ENCODE measurements at regions not wholly inside any gene's neighbourhood (a gene's known extent, or its start where the extent isn't known, plus 50 kb on each side); places are given as distances from the start of the nearest gene placed in this dataset.
"Not testable (repeated sequence)": the region's sequence is repeated elsewhere in the genome, so short reads cannot be mapped to it uniquely, and the experiment has no call there.

DNA sequence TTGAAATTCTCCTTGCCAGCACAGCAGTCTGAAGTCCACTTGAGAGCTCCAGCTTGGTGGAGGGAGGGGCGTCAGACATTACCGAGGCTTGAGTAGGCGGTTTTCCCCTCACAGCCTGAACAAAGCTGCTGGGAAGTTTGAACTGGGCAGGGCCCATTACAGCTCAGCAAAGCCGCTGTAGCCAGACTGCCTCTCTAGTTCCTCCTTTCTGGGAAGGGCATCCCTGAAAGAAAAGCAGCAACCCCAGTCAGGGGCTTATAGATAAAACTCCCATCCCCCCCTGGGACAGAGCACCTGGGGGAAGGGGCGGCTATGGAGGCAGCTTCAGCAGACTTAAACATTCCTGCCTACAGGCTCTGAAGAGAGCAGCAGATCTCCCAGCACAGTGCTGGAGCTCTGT lies 325.3 kb downstream of the GJA1 start:
- DNase-seq (ENCODE audit: low spot score) = no peak

DNA sequence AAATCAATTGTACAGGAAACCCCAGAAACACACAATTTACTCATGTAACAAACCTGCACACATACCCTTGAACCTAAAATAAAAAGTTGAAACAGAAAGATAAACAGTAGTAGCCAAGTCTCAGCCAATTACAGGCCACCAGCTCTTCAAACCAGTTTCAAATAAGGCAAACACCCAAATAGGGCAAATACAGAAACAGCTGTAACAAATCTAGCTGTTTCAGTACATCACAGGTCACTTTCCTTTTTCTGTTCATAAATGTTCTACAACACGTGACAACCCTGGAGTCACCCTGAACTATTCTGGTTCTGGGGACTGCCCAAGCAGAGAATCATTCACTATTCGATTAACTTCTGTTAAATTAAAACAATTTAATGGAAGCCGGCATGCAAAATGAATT lies 329.0 kb downstream of the GJA1 start:
- no peak for DNase-seq (ENCODE audit: low spot score)

DNA sequence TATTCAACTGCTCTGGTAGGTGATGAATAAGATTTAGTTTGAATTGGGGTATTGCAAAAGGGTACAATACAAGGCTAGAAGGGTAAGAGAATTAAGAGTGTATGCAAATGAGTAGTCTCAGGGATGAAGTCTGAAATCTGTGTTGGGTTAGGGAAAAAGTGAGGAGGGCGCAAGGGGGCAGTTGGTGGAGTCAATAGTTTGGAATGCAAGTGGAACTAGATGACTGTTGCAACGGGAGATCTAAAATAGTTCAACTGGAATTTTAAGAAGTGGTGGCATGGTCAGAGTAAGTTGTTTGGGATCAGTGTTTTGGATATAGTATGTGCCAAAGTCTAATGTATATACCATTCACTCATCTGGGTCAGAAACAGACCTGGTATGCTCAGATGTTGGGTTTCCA lies 329.6 kb downstream of the GJA1 start:
- no peak for DNase-seq (ENCODE audit: low spot score)

DNA sequence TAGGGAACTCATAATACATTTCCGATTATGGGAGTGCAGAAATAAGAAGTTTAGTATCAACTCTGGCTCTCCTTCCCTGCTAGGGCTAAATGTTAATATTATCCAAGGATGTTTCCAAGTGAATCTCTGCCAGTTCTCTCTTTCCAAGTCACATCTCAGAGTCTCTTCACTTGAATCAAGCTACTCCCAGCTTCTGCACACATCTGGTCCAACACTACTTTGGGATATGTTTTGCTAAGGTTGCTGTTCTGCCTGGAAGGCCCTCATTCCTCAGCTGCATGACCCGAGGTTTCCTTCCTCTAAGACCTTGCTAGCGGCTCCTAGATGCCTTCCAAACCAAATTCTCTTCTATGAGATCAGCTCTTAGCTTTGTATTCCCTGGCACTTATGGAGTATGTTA lies 331.8 kb downstream of the GJA1 start:
- DNase-seq (ENCODE audit: low spot score) = no peak

DNA sequence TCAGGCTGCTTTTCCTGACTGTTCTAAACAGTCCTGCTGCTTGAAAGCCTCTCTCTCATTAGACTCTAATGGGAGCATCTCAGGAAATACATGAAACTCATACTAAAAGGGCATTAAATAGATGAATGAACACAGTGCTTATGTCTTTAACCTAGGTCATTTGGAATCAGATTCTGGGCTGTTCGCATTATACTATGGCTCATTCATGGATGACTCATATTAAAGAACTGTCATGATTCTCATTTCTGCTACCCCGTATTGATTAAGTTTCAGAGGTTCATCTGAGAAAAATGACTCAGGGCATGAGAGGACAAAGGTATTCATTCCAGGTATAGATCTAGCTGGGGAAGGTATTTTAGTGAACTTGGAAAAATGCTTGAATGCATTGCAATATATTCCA lies 335.5 kb downstream of the GJA1 start:
- DNase-seq (ENCODE audit: low spot score) = no peak

DNA sequence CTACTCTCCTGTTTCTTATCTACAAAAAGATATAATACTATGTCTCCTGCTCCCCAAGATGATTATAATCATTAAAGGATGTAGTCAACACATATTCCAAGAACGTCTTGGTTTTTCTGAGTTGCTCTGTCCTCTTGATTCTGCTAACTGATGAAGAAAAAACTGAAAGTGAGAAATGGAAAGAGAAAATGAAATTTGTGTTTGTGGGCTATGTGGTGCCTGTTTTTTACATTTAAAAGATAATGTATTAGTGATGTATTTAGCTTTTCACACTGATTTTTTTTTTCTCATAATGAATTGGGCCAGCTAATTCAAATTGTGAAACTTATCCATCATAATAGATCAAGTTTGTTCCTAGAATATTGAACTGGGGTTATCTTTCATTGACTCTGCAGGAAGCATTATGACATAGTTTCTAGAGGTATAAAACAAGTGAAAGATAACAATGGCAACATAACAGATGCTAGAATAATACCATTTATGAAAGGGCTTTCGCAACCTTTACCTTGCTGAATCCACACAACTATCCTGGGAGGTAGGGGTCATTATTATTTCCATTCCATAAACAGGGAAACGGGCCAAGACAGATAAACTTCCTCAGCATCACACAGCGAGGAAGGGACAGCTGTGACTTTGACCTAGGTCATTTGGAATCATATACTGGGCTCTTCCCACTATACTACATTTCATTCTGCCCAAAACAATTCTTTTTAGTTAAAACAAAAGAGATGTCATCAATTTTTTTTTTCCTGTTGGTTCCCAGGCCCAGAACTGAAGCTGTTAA lies 336.7 kb downstream of the GJA1 start:
- no peak for DNase-seq (ENCODE audit: low spot score)

DNA sequence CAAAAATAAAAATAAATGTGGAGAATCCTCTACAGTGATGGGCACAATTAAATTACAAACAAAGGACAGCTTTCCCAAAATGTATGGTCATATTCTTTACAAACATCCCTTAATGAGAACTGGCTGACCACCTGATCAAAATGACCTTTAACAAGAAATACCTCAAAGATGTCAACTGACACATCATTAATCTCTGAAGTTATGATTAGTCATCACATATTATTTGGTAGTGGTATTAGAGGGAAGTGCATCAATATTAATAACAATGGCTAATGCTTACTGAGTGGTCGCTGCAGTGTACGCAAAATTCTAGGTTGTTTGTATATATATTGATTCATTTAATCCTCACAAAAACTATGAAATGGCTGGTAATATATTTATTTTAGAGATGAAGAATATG lies 340.6 kb downstream of the GJA1 start:
- DNase-seq (ENCODE audit: low spot score) = no peak

DNA sequence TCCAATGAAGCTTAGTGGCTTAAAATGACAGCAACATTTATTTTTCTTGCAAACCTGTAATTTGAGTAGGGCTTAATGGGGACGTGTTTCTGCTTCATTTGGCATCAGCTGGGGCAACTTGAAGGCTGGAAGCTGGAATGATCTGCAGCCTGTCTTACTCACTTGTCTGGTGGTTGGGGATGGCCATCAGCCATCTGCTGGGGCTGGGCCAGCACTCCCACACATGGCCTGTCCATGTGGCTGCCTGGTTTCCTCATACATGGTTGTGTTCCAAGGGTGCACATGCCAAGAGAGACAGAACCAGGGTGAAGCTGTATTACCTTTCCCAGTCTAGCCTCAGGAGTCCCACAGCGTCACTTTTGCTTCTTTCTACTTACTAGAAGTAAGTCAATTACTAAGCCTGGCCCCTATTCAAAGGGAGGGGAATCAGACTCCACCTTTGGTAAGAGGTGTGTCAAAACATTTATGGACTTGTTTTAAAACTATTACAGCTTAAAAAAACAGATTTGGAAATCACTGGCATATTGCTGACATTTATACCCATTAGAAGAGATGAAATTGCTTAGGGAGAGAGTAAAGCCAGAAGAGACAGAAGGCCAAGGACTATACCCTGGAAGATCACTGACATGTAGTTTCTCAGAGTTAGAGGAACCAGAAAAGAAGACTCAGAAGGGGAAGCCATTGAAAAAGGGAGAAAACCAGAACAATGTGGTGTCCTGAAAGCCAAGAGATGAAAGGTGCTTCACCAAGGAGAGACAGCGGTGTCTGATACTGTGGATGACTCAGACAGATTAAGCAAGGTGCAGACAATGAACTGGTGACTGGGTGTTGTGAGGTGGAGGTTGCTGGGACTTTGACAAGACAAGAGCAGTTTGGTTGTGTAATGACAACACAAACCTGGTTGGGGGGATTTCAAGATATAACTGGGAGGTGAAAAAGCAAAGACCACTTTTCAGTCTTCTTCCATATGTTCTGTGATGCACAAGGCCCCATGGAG lies 345.2 kb downstream of the GJA1 start:
- DNase-seq (ENCODE audit: low spot score) = peak; percentile 35

DNA sequence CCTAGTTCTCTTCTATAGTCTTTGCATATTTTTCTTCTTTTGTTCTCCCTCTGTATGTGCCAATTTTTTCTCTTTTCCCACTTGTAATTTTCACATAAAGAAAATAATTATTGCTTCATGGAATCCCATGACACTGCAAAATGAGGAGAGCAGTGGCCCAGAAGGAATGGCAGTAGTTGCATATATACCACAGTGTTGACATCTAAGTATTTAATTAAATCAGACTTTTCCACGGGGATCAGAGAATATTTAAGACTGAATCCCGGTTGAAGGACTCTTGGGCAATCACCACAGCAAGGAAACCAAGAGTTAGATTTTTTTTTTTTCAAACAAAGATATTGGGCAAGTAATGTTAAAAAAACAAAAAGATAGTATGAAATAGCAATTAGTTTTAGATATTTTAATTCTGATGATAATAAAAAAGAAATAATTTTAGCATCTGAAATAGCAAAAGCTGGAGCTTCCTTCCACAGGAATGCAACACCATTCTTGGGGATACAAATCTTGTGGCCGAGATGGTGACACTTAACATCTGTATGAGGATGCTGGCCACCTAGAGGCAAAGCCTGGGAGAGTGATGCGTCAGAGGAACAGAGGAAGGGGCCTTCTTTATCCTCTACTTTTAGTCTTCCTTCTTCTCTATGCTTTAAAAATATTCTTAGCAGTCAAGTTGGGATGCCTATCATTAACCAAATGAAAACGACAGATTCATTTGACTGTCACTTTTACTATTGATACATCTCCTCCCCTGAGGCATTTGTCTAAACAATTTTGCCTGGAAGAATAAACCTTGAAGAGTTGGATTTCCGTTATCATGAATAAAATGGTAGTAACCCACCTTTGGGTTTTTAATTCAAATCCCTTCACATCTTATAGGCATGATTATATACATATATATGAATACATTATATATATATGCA lies 356.2 kb downstream of the GJA1 start:
- DNase-seq (ENCODE audit: low spot score) = no peak

DNA sequence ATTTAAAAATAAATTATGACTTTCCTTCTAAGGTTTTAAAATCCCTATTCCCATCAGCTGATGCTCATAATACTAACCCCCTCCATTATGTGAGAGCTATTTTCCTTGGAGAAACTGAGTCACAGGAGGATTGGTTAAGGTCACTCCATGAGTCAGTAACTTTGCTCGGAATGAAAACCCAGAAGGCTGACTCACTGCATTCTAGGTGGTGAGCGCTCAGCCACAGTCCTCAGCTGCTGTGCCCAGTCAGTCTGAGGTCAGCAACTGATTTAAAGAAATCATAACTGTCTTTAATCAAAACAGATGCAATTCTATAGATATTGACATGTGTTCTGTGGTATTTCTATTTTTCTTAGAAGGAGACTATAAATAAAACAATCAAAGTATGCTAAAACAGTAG lies 359.2 kb downstream of the GJA1 start:
- DNase-seq (ENCODE audit: low spot score) = no peak

DNA sequence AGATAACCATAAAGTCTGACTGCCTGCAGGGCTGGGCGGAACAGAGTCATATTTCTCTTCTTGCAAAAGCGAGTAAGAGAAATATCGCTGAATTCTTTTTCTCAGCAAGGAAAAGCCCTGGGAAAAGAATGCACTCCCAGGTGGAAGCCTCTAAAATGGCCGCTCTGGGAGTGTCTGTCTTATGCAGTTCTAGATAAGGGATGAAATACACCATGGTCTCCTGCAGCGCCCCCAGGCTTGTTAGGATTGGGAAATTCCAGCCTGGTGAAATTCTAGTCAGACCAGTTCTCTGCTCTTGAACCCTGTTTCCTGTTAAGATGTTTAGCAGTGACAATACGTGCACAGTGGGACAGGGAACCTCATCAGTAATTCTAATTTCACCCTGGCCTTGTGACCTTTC lies 362.2 kb downstream of the GJA1 start:
- DNase-seq (ENCODE audit: low spot score) = not testable (repeated sequence)

DNA sequence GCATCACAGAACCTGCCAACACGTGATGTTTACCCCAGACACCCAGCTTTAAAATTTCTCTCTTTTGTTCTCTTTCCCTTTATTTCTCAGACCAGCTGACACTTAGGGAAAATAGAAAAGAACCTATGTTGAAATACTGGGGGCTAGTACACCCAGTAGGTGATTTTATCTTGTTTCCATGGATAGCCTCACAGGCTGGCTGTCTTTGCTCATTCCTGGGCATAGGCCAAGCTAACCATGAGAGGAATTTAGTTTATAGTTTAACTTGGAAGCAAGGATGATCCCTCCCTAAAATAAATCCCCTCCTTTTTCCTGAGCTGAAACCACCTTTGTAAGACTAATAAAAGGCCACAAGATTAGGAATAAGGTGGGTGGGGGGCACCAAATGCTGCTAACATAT lies 362.7 kb downstream of the GJA1 start:
- DNase-seq (ENCODE audit: low spot score) = not testable (repeated sequence)

DNA sequence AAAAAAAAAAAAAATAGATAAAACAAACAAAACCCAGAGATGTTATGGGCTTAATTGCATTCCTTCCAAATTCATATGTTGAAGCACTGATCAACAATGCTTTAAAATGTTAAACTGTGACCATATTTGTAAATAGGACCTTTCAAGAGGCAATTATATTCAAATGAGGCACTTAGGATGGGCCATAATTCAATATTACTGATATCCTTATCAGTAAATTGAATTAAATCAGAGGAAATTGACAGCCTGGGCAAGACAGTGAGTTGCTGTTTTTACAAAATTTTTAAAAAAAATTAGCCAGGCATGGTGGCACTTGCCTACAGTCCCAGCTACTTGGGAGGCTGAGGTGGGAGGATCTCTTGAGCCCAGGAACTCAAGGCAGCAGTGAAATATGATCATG lies 364.1 kb downstream of the GJA1 start:
- no peak for DNase-seq (ENCODE audit: low spot score)

DNA sequence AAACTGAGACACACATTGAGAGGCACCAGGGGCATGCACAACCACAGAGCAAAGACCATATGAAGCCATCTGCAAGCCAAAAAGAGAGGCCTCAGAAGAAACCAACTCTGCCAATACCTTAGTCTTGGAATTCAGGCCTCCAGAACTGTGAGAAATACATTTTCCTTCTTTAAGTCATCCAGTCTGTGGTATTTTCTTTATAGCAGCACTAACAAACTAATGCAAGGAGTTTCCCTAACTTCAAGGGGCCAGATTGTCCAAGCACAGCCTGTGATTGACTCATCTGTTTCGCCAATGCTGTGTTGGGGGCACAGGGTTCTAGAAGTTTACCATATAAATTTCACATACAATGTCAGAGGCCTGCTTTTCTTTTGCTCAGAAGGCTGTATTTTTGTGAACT lies 364.6 kb downstream of the GJA1 start:
- DNase-seq (ENCODE audit: low spot score) = no peak

DNA sequence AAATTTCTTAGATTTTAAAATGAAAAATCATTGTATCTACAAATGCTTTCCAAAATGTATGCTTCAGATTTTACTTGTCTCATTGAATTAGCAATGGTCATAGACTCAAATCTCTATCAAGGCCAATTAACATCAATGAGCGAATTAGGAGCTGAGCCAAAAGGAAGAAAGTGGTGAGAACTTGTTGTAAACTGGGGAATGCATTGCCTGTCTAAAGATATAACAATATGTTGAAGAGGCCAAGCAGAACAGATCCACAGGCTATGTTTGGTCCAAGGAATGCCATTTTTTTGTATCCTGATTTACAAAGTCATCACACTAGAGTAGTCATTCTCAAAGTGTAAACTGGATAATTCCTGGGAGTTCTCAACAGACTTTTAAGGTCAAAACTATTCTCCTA lies 370.7 kb downstream of the GJA1 start:
- no peak for DNase-seq (ENCODE audit: low spot score)

DNA sequence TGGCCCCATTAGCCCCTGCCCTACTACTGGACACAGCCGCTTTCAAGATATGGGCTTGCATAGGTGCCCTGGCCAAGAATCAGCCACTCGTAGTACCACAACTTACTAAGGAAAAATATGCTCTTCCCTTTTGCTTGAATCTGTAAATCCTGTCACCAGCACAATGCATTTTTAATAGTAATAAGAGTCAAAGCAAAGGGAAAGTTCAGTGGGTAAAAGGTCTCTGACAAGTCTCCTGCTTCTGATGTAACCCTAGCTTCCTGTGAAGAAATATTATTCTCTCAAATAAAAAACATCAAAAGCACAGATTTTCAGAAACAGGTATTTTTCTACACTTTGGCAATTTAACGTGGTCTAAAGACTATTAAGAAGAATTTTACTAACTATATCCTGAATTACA lies 373.8 kb downstream of the GJA1 start:
- no peak for DNase-seq (ENCODE audit: low spot score)

DNA sequence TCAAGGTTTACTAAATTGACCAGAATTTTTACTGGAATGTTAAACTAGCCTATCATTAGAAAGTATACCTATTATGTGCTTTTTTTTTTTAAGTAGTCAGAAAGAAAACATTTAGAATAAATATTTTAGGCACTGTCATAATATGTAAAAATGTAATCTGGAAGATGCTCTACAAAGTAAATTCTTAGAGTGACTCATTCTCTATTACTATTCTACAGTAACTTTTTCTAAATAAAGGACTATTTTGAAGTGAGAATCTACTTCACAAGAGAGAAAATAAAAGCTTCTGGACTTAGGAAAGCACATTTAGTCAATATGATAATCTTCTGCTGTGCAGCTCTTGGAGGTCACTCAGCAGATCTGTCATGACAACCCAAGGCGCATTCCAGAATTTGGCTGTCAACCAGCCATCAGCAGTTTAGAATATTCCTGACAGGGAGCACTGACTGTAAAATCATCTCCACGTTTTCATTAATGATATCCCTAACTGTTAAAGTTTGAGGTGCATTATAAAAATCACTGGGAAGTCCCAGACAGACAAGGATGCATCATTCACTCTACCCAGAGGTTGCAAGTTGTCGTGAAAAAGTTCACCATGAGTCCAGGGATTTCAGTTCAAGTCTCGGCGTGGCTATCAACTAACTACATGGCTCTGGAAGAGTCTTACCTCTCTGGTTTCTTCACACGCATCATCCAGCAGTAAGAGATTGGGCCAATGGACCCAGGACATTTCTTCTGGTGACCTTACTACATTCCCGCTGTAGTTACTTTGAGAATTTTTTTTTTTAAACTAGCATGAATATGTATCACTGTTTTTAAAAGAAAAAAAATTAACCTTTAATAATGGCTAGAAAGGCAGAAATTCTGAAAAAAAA lies 374.9 kb downstream of the GJA1 start:
- DNase-seq (ENCODE audit: low spot score) = peak; percentile 77

DNA sequence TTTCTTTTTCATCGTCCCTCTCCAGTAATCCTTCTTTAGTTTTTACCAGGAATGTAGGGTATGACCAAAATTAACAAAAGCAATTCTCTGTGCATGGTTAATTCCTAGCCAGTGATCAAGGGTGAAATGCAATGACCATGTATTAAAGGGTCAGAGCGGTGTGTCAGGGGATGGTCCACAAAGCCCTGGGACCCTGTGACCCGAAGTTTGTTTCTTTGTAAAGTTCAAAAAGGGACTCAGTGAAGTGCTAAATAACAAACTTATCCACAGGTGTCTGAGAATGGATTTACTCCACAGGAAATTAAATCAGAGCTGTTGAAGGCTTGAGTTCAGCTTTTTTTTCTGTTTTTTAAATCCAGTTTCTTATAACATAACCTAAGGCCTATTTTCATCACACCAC lies 375.7 kb downstream of the GJA1 start:
- peak; percentile 89 for DNase-seq (ENCODE audit: low spot score)

DNA sequence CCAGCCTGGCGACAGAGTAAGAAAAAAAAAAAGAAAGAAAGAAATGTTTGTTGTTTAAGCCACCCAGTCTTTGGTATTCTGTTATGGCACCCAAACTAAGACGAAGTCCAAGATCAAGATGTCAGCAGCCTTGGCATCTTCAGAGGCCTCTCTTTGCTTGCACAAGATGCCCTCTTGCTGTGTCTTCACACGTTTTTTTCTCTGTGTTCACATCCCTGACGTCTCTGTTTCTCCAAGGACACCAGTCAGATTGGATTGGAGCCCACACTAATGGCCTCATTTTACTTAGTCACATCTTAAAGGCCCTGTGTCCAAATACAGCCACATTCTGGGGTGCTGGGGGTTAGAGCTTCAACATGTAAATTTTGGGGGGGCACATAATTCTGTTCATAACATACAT lies 380.9 kb downstream of the GJA1 start:
- DNase-seq (ENCODE audit: low spot score) = peak; percentile 54

DNA sequence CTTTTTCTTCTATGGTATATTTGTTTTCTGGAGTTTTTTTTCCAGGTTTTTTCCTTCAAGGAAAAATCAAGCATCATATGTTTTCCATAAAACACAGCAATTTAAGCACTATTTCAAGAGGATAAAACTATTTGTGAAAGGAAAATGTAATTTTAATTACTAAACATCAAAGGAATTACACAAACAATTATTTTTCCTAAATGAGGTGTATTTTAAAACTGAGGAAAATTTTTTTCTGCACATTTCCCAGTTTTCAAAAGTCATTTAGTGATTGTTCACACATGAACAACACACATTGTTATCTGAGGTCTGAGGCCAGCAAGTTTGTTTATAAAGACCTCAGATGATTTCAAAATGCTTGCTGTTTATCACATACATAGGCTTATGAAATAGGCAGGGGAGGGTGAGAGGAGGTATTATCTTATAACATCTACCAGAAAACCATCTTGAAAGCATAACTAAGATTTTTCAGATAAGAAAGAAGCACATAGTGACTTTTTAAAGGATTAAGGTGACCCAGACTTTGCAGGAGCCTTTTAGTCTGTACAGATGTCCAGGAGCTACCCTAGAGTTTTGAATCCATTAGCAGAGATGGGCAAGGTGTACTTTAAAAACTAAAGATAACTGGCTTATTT lies 381.6 kb downstream of the GJA1 start:
- DNase-seq (ENCODE audit: low spot score) = peak; percentile 61

DNA sequence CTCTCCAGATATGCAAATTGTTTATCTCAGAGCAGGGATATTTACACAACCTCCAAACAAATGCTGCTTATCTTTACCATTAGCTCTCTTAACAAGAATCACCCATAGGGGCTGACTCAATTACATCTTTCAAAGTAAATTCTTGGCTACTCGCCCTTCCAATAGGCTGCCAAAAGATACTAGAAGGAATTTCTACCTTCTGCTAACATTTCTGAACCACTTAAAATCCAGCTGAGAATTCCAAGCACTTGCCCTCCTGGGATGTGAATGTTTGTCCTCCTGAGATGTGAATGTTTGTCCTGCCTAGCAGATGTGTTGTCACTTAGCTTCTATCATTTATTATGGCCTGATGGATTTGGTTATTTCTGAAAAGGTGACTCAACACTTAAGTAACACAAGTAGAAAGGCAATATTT lies 388.0 kb downstream of the GJA1 start:
- DNase-seq (ENCODE audit: low spot score) = peak; percentile 85
